HFFc6 (cell line): ENCODE measurements at regions not wholly inside any gene's neighbourhood (a gene's known extent, or its start where the extent isn't known, plus 50 kb on each side); places are given as distances from the start of the nearest gene placed in this dataset.

Source experiments
- DNase-seq: peaks from one replicate; pipeline ENCODE4 v3.0.0-alpha.2; 2018
- H3K27ac Mint-ChIP-seq: 2 replicates; pipeline ENCODE4 v1.8.0; 2020; ENCODE audit warnings: mild to moderate bottlenecking, mixed read lengths
- H3K27me3 Mint-ChIP-seq: 2 replicates; pipeline ENCODE4 v1.8.0; 2021; ENCODE audit warnings: mild to moderate bottlenecking, moderate library complexity, mixed read lengths; ENCODE audit not compliant: insufficient read depth
- H3K36me3 Mint-ChIP-seq: 2 replicates; pipeline ENCODE4 v1.8.0; 2021; ENCODE audit warnings: low read depth, mixed read lengths
- H3K4me1 Mint-ChIP-seq: 2 replicates; pipeline ENCODE4 v1.8.0; 2020; ENCODE audit warnings: low read depth, mixed read lengths
- H3K4me3 Mint-ChIP-seq: 2 replicates; pipeline ENCODE4 v1.8.0; 2020; ENCODE audit warnings: mild to moderate bottlenecking, moderate library complexity, mixed read lengths
- H3K9me3 Mint-ChIP-seq: 2 replicates; pipeline ENCODE4 v1.8.0; 2020; ENCODE audit warnings: mild to moderate bottlenecking, mixed read lengths
- TF ChIP-seq, protein P1 (sequence below): fragments of 200-600 bp; sonication (generic); IDR thresholded peaks from 2 replicates; pipeline ENCODE4 v1.5.0; 2021; ENCODE audit warnings: antibody characterized with exemption, mild to moderate bottlenecking

DNA sequence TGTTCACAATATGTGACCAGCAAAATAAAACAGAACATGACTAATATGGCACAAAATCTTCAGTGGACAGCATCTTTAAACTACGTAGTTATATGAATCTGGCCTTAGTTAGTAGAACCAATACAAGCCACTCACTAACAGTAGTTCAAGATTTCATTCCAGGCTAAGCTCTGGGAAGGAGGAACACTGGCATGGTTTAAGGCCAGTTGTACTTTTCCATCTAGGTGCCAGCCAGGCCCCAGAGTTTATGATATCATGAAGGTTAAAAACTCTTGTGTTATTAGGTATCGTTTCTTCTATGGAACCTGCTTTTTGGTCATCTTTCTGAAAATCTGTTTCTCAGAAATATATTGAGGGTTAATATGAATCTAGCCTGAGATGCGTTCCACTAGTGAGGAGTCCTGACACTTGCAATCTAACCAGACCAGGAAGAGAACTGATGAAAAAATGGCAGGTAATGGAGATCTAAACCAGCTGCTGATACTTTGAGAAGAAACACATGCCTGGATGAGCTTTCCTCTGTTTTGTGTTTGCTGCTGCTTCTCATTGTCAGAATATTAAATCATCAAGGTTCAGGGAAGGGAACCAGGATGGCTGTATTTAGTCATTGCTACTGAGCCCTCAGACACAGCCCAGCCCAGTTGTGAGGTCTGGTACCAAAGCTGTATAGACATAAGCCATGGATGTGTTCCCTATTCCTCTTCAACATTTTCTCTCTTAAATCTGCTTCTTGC, 182.8 kb upstream of the SETBP1 start:
- Mint-ChIP-seq H3K27me3 (no peaks in the 10 kb centered on the region; the same call in 1 of the 2 replicates), H3K4me3 (no peak overlapping the region), H3K9me3 (peaks cover 22% of the 10 kb centered on the region), H3K36me3 (no peaks in the 10 kb centered on the region), H3K27ac (no peak overlapping the region), H3K4me1 (no peaks in the 10 kb centered on the region)
- no peak for DNase-seq
- TF ChIP-seq, protein P1, sequence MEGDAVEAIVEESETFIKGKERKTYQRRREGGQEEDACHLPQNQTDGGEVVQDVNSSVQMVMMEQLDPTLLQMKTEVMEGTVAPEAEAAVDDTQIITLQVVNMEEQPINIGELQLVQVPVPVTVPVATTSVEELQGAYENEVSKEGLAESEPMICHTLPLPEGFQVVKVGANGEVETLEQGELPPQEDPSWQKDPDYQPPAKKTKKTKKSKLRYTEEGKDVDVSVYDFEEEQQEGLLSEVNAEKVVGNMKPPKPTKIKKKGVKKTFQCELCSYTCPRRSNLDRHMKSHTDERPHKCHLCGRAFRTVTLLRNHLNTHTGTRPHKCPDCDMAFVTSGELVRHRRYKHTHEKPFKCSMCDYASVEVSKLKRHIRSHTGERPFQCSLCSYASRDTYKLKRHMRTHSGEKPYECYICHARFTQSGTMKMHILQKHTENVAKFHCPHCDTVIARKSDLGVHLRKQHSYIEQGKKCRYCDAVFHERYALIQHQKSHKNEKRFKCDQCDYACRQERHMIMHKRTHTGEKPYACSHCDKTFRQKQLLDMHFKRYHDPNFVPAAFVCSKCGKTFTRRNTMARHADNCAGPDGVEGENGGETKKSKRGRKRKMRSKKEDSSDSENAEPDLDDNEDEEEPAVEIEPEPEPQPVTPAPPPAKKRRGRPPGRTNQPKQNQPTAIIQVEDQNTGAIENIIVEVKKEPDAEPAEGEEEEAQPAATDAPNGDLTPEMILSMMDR, result no peak

DNA sequence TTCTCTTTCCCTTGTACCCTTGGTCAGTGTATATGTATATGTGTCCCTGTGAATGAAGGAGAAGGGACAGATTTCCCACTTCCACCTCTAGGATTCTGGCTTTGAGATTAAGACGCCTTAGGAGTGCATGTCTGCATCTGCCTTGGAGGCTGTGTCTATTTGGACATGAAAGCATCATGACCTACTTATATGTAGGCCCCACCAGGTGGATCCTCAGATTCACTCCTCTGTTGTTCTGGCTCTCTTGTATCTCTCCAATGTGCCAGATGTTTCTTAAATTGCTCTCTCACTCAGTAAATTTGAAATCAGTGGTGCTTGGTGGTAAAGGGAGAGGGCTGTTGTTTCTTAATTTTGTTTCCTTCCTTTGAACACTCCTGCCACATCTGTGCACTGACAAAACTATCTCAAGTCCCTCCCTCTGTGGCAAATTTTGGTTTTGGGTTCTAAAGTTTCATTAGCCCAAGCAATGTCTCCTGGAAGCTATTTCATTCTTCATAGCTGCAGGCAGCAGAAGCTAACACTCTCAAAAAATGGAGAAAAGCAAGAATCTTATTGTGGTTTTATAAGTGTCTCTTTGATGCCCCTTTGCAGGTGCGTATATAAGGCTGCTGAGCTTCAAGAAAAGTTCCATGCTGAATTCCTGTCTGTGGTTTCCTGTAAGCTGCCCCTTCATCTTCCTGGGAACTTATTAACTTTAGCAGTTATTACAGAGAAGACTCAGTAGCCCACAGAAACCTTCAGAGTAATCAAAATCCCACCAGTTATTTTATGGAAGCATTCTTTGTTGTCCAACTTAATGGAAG, 179.7 kb upstream of the SETBP1 start:
- Mint-ChIP-seq H3K27ac (no peak overlapping the region), H3K27me3 (no peaks in the 10 kb centered on the region; the same call in 1 of the 2 replicates), H3K4me3 (no peak overlapping the region), H3K36me3 (no peaks in the 10 kb centered on the region), H3K4me1 (no peaks in the 10 kb centered on the region), H3K9me3 (peaks cover 15% of the 10 kb centered on the region)
- TF ChIP-seq, protein P1, result no peak
- no peak for DNase-seq

DNA sequence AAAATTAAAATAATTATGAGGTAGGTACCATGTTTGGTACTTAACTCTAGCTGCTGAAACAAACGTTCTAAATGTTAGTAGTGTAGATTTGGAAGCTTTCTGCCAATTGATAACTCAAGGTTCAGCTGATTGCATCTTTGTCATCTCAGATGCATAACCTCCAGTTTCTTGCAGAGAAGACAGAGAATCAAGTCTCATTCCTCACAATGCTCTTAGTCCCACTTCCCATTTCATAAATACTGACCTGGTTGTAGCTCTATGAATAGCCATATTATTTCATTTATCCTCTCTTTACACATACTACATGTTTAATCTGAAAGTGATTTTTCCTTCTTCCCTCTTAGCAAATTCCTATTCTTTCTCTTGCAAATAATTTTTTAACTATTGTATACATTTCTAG, 178.5 kb upstream of the SETBP1 start:
- Mint-ChIP-seq H3K4me3 (no peak overlapping the region), H3K36me3 (no peaks in the 10 kb centered on the region), H3K9me3 (peaks cover 23% of the 10 kb centered on the region), H3K27me3 (no peaks in the 10 kb centered on the region; the same call in 1 of the 2 replicates), H3K27ac (no peak overlapping the region), H3K4me1 (no peaks in the 10 kb centered on the region)
- DNase-seq, result no peak
- TF ChIP-seq, protein P1, result no peak

DNA sequence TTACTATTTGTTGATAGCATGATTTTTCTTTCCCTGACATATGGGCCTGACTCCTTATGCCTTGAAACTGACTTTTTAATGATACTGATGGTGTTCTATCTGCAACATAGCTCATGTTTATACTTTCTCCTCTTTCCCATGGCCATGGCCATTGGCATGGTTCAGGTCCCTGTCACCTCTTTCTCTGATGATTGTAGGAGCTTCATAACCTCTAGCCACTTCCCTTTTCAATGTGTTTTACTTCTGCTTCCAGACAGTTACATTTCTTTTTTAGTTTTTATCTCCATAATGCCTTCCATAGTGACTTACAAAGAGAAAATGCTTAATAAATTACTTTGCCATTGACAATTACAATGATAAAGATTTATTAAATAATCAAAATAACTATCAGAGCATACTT, 177.9 kb upstream of the SETBP1 start:
- Mint-ChIP-seq H3K9me3 (peaks cover 21% of the 10 kb centered on the region), H3K4me3 (no peak overlapping the region), H3K4me1 (no peaks in the 10 kb centered on the region), H3K27me3 (no peaks in the 10 kb centered on the region; the same call in 1 of the 2 replicates), H3K36me3 (no peaks in the 10 kb centered on the region), H3K27ac (no peak overlapping the region)
- no peak for DNase-seq
- TF ChIP-seq, protein P1, result no peak

DNA sequence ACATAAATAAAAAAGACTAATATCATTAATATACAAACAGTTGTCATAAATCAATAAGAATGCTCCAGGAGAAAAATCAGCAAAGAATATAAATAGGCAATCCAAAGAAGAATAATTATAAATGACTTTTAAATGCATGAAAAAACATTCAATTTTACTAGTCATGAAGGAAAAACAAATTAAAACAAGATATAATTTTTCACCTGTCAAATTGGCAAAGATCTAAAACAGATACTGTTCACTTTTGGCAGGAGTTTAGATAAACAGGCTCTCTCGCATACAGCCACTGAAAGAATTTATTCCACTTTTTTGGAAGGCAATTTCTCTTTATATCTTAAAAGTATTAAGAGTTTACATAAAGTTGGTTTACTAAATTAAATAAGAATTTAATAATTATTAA, 176.8 kb upstream of the SETBP1 start:
- Mint-ChIP-seq H3K36me3 (no peaks in the 10 kb centered on the region), H3K4me1 (no peaks in the 10 kb centered on the region), H3K27me3 (no peaks in the 10 kb centered on the region; the same call in 1 of the 2 replicates), H3K9me3 (peaks cover 13% of the 10 kb centered on the region), H3K4me3 (no peak overlapping the region), H3K27ac (no peak overlapping the region)
- no peak for DNase-seq
- TF ChIP-seq, protein P1, result no peak
